ENCODE measurements at regions not wholly inside any gene's neighbourhood (a gene's known extent, or its start where the extent isn't known, plus 50 kb on each side); places are given as distances from the start of the nearest gene placed in this dataset.

- TF ChIP-seq CTCF (IDR thresholded peaks at IDR 0.05 in 2 of 3, conservative IDR thresholded peaks at IDR 0.05 in 1 of 3; ENCODE audit: borderline replicate concordance in 1 of 3, insufficient read depth in 1 of 3, low read depth in 2 of 3, low read length in 2 of 3), result no peak
- TF ChIP-seq ZNF274 (IDR thresholded peaks at IDR 0.05; ENCODE audit: low read depth, low read length), result no peak
- no peak for TF ChIP-seq SP1 (IDR thresholded peaks at IDR 0.05; ENCODE audit: low read depth)
Measured at GRCh38 chr18:6672821-6673308, 56.7 kb upstream of the ARHGAP28 start (continued).

DNA sequence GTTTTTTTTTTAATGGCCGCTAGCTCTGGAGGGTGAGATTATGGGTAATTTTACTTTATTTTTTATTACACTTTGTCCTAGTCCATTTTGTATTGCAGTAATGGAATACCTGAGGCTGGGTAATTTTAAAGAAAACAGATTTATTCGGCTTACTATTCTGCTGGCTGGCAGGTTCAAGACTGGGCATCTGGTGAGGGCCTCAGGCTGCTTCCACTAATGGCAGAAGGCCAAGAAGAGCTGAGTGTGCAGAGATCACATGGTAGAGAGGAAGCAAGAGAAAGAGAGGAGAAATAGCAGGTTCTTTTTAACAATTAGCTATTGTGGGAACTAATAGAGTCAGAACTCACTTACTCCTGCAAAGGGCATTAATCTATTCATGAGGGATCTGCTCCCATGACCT, 52.4 kb upstream of the ARHGAP28 start:
- Histone ChIP-seq H3K4me3 (replicated peaks in 1 of 2; ENCODE audit: low read depth in 1 of 2, low read length in 2 of 2) (no peak overlapping the region), H3K9ac (ENCODE audit: low read length) (no peak overlapping the region), H3K36me3 (ENCODE audit: control insufficient read depth in 1 of 2, insufficient read depth in 2 of 2, low read length in 2 of 2) (no peaks in the 10 kb centered on the region), H3K4me1 (ENCODE audit: control insufficient read depth in 1 of 2, insufficient read depth in 2 of 2, low read length in 2 of 2) (no peaks in the 10 kb centered on the region), H3K9me2 (ENCODE audit: insufficient read depth) (no peaks in the 10 kb centered on the region), H3K4me2 (ENCODE audit: low read length) (no peak overlapping the region), H3K27me3 (ENCODE audit: insufficient read depth, low read length) (no peaks in the 10 kb centered on the region), H4K20me1 (ENCODE audit: insufficient read depth) (no peaks in the 10 kb centered on the region), H3K9me3 (ENCODE audit: control insufficient read depth in 1 of 2, insufficient read depth in 1 of 2, low read depth in 1 of 2, low read length in 2 of 2) (peaks cover 7 to 40% of the 10 kb centered on the region in 2 experiments; a peak in 2 of 4 replicates), H3K27ac (ENCODE audit: low read depth, low read length) (no peak overlapping the region), H2AFZ (ENCODE audit: low read depth, low read length, poor library complexity, severe bottlenecking) (no peak overlapping the region), H3K79me2 (ENCODE audit: insufficient read depth, low read length) (no peaks in the 10 kb centered on the region)
- intact Hi-C loops (cut with micrococcal nuclease), result no loop called here
- ChIA-PET RAD21 (ENCODE audit: low non-redundant PET in 1 of 2, low total read pairs in 2 of 2, uncharacterized antibody in 2 of 2, unreplicated experiment in 2 of 2) (no interaction called here), POLR2A (no interaction called here), CTCF (no interaction called here)
- BruUV-seq (replicated peaks), result no TSS peak
- no peak for ATAC-seq
- no peak for DNase-seq (ENCODE audit: low read depth, low spot score)
- TF ChIP-seq, protein P1, sequence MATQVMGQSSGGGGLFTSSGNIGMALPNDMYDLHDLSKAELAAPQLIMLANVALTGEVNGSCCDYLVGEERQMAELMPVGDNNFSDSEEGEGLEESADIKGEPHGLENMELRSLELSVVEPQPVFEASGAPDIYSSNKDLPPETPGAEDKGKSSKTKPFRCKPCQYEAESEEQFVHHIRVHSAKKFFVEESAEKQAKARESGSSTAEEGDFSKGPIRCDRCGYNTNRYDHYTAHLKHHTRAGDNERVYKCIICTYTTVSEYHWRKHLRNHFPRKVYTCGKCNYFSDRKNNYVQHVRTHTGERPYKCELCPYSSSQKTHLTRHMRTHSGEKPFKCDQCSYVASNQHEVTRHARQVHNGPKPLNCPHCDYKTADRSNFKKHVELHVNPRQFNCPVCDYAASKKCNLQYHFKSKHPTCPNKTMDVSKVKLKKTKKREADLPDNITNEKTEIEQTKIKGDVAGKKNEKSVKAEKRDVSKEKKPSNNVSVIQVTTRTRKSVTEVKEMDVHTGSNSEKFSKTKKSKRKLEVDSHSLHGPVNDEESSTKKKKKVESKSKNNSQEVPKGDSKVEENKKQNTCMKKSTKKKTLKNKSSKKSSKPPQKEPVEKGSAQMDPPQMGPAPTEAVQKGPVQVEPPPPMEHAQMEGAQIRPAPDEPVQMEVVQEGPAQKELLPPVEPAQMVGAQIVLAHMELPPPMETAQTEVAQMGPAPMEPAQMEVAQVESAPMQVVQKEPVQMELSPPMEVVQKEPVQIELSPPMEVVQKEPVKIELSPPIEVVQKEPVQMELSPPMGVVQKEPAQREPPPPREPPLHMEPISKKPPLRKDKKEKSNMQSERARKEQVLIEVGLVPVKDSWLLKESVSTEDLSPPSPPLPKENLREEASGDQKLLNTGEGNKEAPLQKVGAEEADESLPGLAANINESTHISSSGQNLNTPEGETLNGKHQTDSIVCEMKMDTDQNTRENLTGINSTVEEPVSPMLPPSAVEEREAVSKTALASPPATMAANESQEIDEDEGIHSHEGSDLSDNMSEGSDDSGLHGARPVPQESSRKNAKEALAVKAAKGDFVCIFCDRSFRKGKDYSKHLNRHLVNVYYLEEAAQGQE (IDR thresholded peaks at IDR 0.05; ENCODE audit: low read depth), result no peak
- no peak for TF ChIP-seq ELF1 (IDR thresholded peaks at IDR 0.05; ENCODE audit: borderline replicate concordance, low read depth)
- TF ChIP-seq POLR2A (IDR thresholded peaks at IDR 0.05; ENCODE audit: borderline replicate concordance, extremely low read depth, insufficient read depth, insufficient read length), result no peak
- TF ChIP-seq, protein P2, sequence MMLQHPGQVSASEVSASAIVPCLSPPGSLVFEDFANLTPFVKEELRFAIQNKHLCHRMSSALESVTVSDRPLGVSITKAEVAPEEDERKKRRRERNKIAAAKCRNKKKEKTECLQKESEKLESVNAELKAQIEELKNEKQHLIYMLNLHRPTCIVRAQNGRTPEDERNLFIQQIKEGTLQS (IDR thresholded peaks at IDR 0.05), result no peak
- no peak for TF ChIP-seq EGR1 (IDR thresholded peaks at IDR 0.05; ENCODE audit: low read depth)
